ENCODE measurements at regions not wholly inside any gene's neighbourhood (a gene's known extent, or its start where the extent isn't known, plus 50 kb on each side); places are given as distances from the start of the nearest gene placed in this dataset.

DNA sequence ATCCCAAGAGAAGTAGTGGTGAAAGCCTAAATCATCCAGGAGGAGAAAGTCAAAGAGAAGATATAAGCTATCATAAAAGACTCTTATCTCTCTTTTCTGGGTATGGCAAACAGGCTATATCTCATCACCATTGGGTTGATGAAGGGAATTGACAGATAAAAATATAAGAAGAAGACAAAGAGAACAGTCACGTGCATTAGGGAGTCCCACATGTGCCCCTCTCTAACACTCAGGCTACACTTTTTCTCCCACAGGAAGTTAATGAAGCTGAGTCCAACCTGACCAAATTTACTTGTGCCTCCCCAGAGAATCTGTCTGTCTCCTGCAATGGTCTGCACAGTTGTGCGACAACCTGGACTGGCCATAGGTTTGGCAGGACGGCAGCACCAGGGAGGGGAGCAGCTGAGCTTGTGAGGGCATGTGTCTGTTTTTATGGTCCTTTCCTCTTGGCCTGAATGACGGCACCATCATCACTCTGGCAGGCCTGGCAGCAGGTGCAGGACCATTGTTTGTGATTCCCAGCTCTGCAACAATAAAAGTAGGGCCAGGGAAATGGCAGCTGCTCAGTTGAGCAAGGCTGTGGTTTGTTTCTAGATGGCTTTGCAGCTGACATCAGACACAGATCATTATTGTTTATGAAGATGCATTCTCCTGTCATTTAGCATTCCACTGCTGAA lies 144.5 kb upstream of the MCHR2 start:
- TF ChIP-seq, protein P1, sequence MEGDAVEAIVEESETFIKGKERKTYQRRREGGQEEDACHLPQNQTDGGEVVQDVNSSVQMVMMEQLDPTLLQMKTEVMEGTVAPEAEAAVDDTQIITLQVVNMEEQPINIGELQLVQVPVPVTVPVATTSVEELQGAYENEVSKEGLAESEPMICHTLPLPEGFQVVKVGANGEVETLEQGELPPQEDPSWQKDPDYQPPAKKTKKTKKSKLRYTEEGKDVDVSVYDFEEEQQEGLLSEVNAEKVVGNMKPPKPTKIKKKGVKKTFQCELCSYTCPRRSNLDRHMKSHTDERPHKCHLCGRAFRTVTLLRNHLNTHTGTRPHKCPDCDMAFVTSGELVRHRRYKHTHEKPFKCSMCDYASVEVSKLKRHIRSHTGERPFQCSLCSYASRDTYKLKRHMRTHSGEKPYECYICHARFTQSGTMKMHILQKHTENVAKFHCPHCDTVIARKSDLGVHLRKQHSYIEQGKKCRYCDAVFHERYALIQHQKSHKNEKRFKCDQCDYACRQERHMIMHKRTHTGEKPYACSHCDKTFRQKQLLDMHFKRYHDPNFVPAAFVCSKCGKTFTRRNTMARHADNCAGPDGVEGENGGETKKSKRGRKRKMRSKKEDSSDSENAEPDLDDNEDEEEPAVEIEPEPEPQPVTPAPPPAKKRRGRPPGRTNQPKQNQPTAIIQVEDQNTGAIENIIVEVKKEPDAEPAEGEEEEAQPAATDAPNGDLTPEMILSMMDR (IDR thresholded peaks at IDR 0.05): no peak
- no peak for TF ChIP-seq POLR2A (IDR thresholded peaks at IDR 0.05)
- no peak for TF ChIP-seq POLR2AphosphoS5 (IDR thresholded peaks at IDR 0.05)

Data from prostate gland (tissue), 2 donors.